ENCODE measurements at regions not wholly inside any gene's neighbourhood (a gene's known extent, or its start where the extent isn't known, plus 50 kb on each side); places are given as distances from the start of the nearest gene placed in this dataset.

DNA sequence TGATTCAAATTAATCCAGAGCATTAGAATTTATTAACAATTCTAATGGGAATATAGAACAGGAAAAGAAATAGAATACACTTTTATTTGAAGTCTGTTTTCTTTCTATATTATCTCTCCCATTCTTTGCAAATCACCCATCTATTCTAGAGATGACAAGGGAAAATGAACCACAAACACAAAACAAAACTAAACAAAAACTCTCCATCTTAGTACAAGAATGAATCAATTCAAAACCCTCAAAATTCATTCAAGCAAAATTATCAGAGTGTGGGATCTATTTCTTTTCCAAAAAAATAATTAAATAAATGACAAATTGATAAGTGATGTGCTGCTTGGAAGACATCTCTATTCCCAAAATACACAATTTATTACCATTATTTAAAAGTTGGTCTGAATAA lies 400.1 kb upstream of the NWD2 start:
- no peak for DNase-seq (ENCODE audit: low read depth in 1 of 2, low spot score in 1 of 2)
- no peak for FAIRE-seq
- H3K9me3 ChIP-seq = no peaks in the 10 kb centered on the region
- no peak overlapping the region for H3K4me2 ChIP-seq
- no peak overlapping the region for H3K27ac ChIP-seq
- TF ChIP-seq HOXA7 (CRISPR knock-in tag; IDR thresholded peaks at IDR 0.05) (no peak), RNF2 (IDR thresholded peaks at IDR 0.05; ENCODE audit: borderline replicate concordance, low read depth) (no peak), NPAS2 (CRISPR knock-in tag; IDR thresholded peaks at IDR 0.05; ENCODE audit: borderline replicate concordance) (no peak), SMC3 (IDR thresholded peaks at IDR 0.05) (no peak), NR3C1 (IDR thresholded peaks at IDR 0.05) (no peak), FOSB (CRISPR knock-in tag; IDR thresholded peaks at IDR 0.05) (no peak), ZC3H11A (IDR thresholded peaks at IDR 0.05) (no peak), CHD4 (IDR thresholded peaks at IDR 0.05; ENCODE audit: borderline replicate concordance) (no peak), PHF8 (IDR thresholded peaks at IDR 0.05; ENCODE audit: borderline replicate concordance, low read depth) (no peak), BCL3 (IDR thresholded peaks at IDR 0.05) (no peak), KDM1A (IDR thresholded peaks at IDR 0.05; ENCODE audit: low read depth) (no peak), CEBPB (IDR thresholded peaks at IDR 0.05) (no peak), BHLHE40 (IDR thresholded peaks at IDR 0.05; ENCODE audit: low read depth, low read length) (no peak), USF2 (IDR thresholded peaks at IDR 0.05) (no peak), HOXB5 (CRISPR knock-in tag; IDR thresholded peaks at IDR 0.05) (no peak)
- TF ChIP-seq, protein P1, sequence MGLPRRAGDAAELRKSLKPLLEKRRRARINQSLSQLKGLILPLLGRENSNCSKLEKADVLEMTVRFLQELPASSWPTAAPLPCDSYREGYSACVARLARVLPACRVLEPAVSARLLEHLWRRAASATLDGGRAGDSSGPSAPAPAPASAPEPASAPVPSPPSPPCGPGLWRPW (IDR thresholded peaks at IDR 0.05) = no peak
- TF ChIP-seq, protein P2, sequence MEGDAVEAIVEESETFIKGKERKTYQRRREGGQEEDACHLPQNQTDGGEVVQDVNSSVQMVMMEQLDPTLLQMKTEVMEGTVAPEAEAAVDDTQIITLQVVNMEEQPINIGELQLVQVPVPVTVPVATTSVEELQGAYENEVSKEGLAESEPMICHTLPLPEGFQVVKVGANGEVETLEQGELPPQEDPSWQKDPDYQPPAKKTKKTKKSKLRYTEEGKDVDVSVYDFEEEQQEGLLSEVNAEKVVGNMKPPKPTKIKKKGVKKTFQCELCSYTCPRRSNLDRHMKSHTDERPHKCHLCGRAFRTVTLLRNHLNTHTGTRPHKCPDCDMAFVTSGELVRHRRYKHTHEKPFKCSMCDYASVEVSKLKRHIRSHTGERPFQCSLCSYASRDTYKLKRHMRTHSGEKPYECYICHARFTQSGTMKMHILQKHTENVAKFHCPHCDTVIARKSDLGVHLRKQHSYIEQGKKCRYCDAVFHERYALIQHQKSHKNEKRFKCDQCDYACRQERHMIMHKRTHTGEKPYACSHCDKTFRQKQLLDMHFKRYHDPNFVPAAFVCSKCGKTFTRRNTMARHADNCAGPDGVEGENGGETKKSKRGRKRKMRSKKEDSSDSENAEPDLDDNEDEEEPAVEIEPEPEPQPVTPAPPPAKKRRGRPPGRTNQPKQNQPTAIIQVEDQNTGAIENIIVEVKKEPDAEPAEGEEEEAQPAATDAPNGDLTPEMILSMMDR (IDR thresholded peaks at IDR 0.05) = no peak
- ChIA-PET POLR2A (no interaction called here), CTCF (no interaction called here)
- ATAC-seq = no peak
- H3K4me3 ChIP-seq = no peak overlapping the region
- no peaks in the 10 kb centered on the region for H3K4me1 ChIP-seq

DNA sequence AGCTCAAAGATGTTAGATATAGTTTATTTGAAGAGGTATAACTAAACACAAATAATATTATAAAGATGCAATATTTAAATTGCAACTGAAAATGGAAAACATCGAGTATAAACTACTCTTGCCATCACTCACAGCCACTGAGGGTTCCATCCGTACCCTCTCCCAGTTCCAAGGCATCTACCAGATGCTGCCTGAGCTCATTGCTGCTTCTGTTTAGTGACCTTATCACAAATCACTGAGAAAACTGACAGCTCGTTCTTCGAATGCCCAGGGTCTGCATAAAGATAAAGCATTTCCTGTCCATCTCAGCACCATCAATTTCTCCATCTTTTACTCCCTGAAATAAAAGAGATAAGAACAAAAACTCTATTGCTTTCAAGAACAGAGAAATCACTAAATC lies 391.7 kb upstream of the NWD2 start:
- no peaks in the 10 kb centered on the region for H3K9me3 ChIP-seq
- WGBS (ENCODE audit: missing lambda C conversion rate) = 3% methylated on average over 4 of the region's 4 CpGs
- H3K4me2 ChIP-seq = no peak overlapping the region
- H3K4me3 ChIP-seq = no peak overlapping the region
- FAIRE-seq (no peak), ATAC-seq (no peak), DNase-seq (ENCODE audit: low read depth in 1 of 2, low spot score in 1 of 2) (no peak)
- no peaks in the 10 kb centered on the region for H3K4me1 ChIP-seq
- ChIA-PET POLR2A (no interaction called here), CTCF (no interaction called here)
- TF ChIP-seq NFE2L2 (conservative IDR thresholded peaks at IDR 0.05; ENCODE audit: low read length) (no peak), TFCP2L1 (CRISPR knock-in tag; IDR thresholded peaks at IDR 0.05) (no peak), HOXB5 (CRISPR knock-in tag; IDR thresholded peaks at IDR 0.05) (no peak)
- H3K27ac ChIP-seq = no peak overlapping the region

- Histone ChIP-seq H3K4me3 (no peak overlapping the region), H3K27ac (no peak overlapping the region), H3K9me3 (no peaks in the 10 kb centered on the region), H3K4me1 (no peaks in the 10 kb centered on the region), H3K4me2 (no peak overlapping the region)
- DNase-seq (ENCODE audit: low read depth in 1 of 2, low spot score in 1 of 2) (no peak), ATAC-seq (no peak), FAIRE-seq (no peak)
- ChIA-PET CTCF (no interaction called here), POLR2A (no interaction called here)
- TF ChIP-seq, protein P3, sequence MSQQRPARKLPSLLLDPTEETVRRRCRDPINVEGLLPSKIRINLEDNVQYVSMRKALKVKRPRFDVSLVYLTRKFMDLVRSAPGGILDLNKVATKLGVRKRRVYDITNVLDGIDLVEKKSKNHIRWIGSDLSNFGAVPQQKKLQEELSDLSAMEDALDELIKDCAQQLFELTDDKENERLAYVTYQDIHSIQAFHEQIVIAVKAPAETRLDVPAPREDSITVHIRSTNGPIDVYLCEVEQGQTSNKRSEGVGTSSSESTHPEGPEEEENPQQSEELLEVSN (IDR thresholded peaks at IDR 0.05; ENCODE audit: borderline replicate concordance, low read depth) = no peak
- no peak for TF ChIP-seq GATA3 (IDR thresholded peaks at IDR 0.05; ENCODE audit: borderline replicate concordance)
- TF ChIP-seq PHF8 (IDR thresholded peaks at IDR 0.05; ENCODE audit: borderline replicate concordance, low read depth) = no peak
- no peak for TF ChIP-seq USF2 (IDR thresholded peaks at IDR 0.05)
- under 1% methylated on average over 5 of the region's 5 CpGs for WGBS (ENCODE audit: missing lambda C conversion rate)
Observed at GRCh38 chr4:36854554-36854953, 390.0 kb upstream of the NWD2 start.
